Frontal cortex (tissue), 3 donors: ENCODE measurements at regions not wholly inside any gene's neighbourhood (a gene's known extent, or its start where the extent isn't known, plus 50 kb on each side); places are given as distances from the start of the nearest gene placed in this dataset.

Experiments
- DNase-seq, 2 donors: peaks; one replicate each; pipeline ENCODE4 v3.0.0; 2012; ENCODE audit warnings: low spot score in 2 of 2
- FAIRE-seq: peaks from 2 replicates; lab custom pipeline; 2012; peaks lifted over from hg19 to GRCh38; lab: Jason Lieb, UNC
- donor health status: control.
- donor health status: control.
- donor health status: control.

DNA sequence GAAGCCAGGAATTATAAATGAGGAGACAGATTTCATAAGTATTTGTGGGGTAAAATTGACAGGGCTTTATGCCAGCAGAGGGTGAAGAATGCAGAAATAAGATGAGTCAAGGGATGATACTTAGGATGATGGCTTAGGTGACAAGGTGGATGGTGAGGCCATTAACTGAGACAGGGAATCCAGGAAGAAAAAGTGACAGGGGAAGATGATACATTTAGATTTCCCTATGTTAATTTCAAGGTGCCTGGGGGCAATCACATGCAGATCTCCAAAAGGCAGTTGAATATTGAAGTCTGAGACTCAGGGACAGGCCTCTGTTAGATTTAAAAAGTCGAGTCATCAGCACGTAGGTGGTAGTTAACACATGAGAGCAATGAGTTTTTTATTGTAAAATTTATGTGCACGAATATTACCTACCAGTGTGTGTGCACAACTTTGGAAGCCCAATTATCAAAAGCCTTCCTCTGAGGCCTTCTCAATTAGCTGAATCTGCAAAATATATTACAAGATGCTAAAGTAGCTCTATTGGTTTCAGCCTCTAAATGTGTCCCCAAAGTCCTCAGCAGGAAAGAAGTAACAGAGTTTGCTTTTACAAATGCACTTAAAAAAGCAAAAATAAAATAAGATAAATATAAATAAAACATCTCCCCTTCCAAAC lies 67.9 kb upstream of the CHL1 start:
- no peak for FAIRE-seq
- DNase-seq: no peak

DNA sequence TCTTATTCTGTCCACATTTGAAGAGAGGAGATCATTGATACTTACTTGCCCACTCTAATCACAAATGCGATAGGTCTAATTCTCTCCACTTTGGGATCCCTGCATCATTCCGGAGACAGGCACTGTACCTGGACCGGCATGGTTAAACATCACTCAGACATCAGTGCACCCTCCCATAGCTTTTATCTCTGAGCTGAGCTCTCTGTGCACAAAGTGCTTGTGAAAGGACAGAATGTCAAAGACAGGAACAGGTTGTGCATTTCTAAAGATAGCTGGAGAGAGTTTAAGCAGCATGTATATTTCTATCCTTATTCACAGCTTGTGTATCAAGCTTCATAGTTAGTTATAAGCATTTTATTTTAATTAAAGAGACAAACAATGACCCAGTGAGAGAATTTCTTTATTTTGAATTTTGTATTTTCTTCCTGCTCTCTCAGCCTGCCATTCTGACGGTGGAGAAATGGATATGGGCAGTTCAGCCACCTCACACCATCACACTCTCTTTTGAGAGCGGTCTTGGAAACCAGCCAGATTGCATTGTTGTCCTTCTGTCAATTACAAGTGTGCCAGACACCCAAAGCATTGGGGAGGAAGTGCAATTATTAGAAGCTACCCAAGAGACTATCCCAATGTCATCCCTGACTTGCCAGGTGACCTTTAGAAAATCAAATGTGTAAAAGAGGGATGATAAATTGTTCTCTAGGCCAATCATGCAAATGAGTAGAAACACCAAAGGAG lies 65.2 kb upstream of the CHL1 start:
- DNase-seq: no peak
- no peak for FAIRE-seq

DNA sequence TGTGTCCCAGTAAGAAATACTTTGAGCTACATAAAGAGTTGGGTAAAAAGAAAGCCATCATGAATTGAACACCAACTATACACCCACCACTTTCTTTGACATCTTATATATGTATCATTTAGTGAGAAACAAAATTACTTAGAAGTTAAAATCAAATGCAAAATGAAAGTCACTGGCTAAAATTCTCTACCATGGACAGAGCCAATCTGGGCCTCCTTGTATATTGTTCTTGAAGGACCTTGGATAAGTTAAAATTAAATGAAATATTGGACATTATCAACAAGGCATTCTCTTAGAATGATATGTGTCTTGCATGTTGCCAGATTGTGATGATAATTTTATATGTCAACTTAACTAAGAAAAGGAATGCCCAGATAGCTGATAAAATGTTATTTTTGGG lies 64.2 kb upstream of the CHL1 start:
- DNase-seq: no peak
- no peak for FAIRE-seq

DNA sequence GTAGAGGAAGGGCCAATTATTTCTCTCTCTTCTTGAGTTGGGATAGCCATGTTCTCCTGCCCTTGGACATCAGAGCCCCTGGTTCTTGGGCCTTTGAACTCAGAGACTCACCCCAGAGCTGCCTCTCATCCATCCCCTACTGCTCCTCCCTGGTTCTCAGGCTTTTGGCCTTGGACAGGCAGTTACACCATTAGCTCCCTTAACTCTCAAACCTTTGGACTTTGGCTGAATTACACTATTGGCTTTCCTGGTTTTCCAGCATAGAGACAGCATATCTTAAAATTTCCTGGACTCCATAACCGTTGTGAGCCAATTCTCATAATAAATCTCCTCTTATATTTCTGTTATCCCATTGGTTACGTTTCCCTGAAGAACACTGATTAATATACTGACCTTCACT lies 63.7 kb upstream of the CHL1 start:
- no peak for FAIRE-seq
- no peak for DNase-seq

DNA sequence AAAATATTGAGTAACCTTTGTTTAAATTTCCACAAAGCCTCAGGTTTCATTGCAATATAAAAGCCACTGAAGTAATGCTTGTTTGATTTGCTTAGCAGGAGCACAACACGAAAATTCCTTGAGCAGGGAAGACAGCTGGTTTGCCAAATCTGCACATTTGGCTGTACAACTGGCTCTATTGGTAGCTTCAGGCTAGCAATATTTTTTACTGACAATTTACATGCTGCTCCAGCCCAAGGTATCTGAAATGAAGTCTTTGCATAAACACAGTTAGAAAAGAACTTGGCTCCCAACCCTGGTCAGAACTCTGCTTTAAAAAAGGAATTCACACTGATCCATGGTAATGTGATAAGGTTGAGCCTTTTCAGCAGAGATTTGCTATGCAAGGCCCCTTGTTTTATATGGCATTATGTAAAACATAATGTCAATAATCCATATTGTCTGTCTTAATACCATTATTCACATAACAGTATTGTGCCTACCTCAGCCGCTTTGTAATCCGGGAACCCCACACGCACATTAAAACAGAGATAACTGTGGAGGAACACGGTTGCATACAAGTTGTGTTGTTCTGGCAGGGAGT lies 55.7 kb upstream of the CHL1 start:
- DNase-seq: no peak
- FAIRE-seq: no peak
